MCF 10A (cell line): ENCODE measurements at regions not wholly inside any gene's neighbourhood (a gene's known extent, or its start where the extent isn't known, plus 50 kb on each side); places are given as distances from the start of the nearest gene placed in this dataset.

Experiments
- BruUV-seq: library from RNA; stranded (reverse); fragments of 400-500 nt; replicated peaks from 2 replicates; lab custom pipeline; 2021; lab: Mats Ljungman, UMichigan
- CTCF ChIA-PET: fragments of 300-600 bp; sonication (Branson Sonifier 250); formaldehyde crosslinking; extraction: SDS; loops from one replicate; lab custom pipeline; 2021; ENCODE audit warnings: antibody characterized with exemption, inconsistent platforms; lab: Yijun Ruan, JAX
- POLR2A ChIA-PET: fragments of 300-600, 350-650 bp; sonication (Branson Sonifier 250); formaldehyde crosslinking; extraction: SDS; loops from one replicate; lab custom pipeline; 2020; ENCODE audit warnings: antibody characterized with exemption, inconsistent platforms; lab: Yijun Ruan, JAX
- DNase-seq: peaks from one replicate; pipeline ENCODE4 v3.0.0-alpha.2; 2018; ENCODE audit not compliant: unreplicated experiment
- H3K27ac Mint-ChIP-seq: one replicate; pipeline ENCODE4 v1.8.0; 2022; ENCODE audit warnings: mild to moderate bottlenecking, low read depth, mixed read lengths; ENCODE audit not compliant: unreplicated experiment
- H3K27me3 Mint-ChIP-seq: one replicate; pipeline ENCODE4 v1.8.0; 2022; ENCODE audit warnings: mixed read lengths; ENCODE audit not compliant: insufficient read depth, unreplicated experiment
- H3K36me3 Mint-ChIP-seq: one replicate; pipeline ENCODE4 v1.8.0; 2022; ENCODE audit warnings: mild to moderate bottlenecking, moderate library complexity, mixed read lengths; ENCODE audit not compliant: insufficient read depth, unreplicated experiment
- H3K4me1 Mint-ChIP-seq: one replicate; pipeline ENCODE4 v1.8.0; 2022; ENCODE audit warnings: mixed read lengths; ENCODE audit not compliant: insufficient read depth, unreplicated experiment
- H3K4me3 Mint-ChIP-seq: one replicate; pipeline ENCODE4 v1.8.0; 2022; ENCODE audit warnings: mild to moderate bottlenecking, moderate library complexity, mixed read lengths; ENCODE audit not compliant: unreplicated experiment
- H3K9me3 Mint-ChIP-seq: one replicate; pipeline ENCODE4 v1.8.0; 2022; ENCODE audit warnings: mixed read lengths; ENCODE audit not compliant: unreplicated experiment
- CTCF ChIP-seq: fragments of 200-600 bp; IDR thresholded peaks from one replicate; pipeline ENCODE4 v1.8.0; 2022; ENCODE audit warnings: antibody characterized with exemption, mild to moderate bottlenecking; ENCODE audit not compliant: unreplicated experiment
- intact Hi-C: fragments of 100-400 bp; cut with micrococcal nuclease; formaldehyde crosslinking; loops from 2 replicates; pipeline ENCODE4 v1.14.1; 2022

DNA sequence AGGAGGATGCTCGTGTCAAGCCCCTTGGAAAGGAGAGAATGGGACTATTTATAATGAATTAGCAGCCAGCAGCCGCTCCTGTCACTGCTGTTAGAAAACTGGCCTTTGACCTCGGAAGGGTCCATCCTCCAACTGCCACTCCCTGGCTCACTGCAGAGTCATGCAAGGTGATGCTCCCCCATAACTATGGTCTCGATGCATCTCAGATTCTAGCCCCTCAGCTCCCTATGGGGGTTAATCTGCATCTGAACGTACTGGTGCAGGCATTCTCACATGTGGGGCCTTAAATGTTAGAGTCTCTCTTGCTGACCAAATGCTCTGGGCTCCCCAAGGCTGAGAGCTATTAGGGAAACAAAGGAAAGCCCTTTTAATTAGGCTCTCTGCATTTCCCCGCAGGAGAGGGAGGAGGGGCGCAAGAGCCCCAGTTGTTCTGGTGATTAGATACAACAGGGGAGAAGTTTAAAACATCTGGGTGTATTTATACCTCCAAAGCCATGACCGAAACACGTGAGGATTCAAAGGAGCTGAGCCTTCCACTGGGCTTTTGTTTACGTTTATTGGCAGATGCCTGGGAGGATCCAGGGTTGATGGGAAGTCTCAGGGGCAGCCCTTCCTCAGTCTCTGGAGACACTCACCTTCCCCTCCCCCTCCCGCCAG, 182.5 kb downstream of the OPA1 start:
- ChIA-PET POLR2A (interaction anchor here (1.2 kb wide), 1 partner anchor 9 kb away, joined by 3 read pairs; no protein-coding TSS in a partner anchor), CTCF (interaction anchor here (1.5 kb wide), 1 partner anchor 568 kb away, joined by 6 read pairs; no protein-coding TSS in a partner anchor)
- Mint-ChIP-seq H3K9me3 (no peaks in the 10 kb centered on the region), H3K27ac (no peak overlapping the region), H3K36me3 (peaks cover 2% of the 10 kb centered on the region), H3K4me3 (no peak overlapping the region), H3K27me3 (peaks cover 4% of the 10 kb centered on the region), H3K4me1 (peaks cover 2% of the 10 kb centered on the region)
- BruUV-seq = no TSS peak
- intact Hi-C loops = no loop called here
- no peak for TF ChIP-seq CTCF
- DNase-seq = no peak

DNA sequence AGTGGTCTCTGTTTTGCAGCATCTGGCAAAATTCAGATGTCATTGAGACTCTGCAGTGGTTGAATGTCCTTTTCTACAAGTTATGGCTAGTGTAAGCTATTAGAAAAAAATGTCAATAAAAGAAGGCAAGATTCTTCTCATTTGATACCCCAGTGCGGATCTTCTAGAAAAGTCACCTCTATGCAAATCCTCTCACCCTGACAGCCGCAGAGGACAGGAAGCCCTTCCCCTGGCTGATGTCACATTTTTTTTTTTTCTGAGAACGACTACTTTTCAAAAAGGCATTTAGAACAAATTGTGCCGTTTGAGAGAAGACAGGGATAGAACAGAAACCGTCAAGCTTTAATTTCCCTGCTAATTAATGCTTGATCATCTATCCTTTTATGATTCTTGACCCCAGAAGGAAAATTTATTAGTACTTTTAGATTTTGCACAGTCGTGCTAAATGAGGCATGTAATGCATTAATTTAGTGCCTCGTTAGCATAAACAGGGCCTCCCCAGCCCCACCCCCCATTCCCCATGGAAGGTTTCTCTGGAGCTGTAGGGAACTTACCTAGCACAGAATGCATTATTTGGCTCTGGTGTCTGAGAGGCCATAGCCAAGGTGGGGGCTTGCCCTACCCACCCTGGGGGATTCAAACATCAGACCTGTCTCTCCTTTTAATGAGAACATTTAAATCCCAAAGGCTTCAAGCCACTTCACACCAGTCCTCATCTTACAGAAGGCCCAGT, 183.8 kb downstream of the OPA1 start:
- Mint-ChIP-seq H3K36me3 (peaks cover 6% of the 10 kb centered on the region), H3K4me3 (no peak overlapping the region), H3K4me1 (peaks cover 14% of the 10 kb centered on the region), H3K9me3 (no peaks in the 10 kb centered on the region), H3K27ac (no peak overlapping the region), H3K27me3 (peaks cover 10% of the 10 kb centered on the region)
- BruUV-seq = no TSS peak
- ChIA-PET CTCF (interaction anchor here (1.2 to 1.5 kb wide), 2 partner anchors 539 to 567 kb away, joined by 5 to 11 read pairs; no protein-coding TSS in a partner anchor), POLR2A (interaction anchor here (1.2 kb wide), 2 partner anchors 10 to 546 kb away, joined by 3 to 5 read pairs; no protein-coding TSS in a partner anchor)
- no peak for DNase-seq
- no peak for TF ChIP-seq CTCF
- intact Hi-C loops = no loop called here

- ChIA-PET POLR2A (interaction anchor here (4.3 kb wide), 1 partner anchor 539 kb away, joined by 55 read pairs; no protein-coding TSS in a partner anchor), CTCF (interaction anchor here (0.6 to 8.3 kb wide), 4 partner anchors 538 to 880 kb away, joined by 5 to 107 read pairs (median 30); no protein-coding TSS in a partner anchor)
- TF ChIP-seq CTCF = no peak
- peaks cover 10% of the 10 kb centered on the region for H3K27me3 Mint-ChIP-seq
- H3K4me3 Mint-ChIP-seq = no peak overlapping the region
- peaks cover 22% of the 10 kb centered on the region for H3K4me1 Mint-ChIP-seq
- H3K36me3 Mint-ChIP-seq = peaks cover 6% of the 10 kb centered on the region
- intact Hi-C loops = no loop called here
- no peaks in the 10 kb centered on the region for H3K9me3 Mint-ChIP-seq
- no peak overlapping the region for H3K27ac Mint-ChIP-seq
- DNase-seq = no peak
- no TSS peak for BruUV-seq
Observed at GRCh38 chr3:193777524-193777923, 184.5 kb downstream of the OPA1 start.

DNA sequence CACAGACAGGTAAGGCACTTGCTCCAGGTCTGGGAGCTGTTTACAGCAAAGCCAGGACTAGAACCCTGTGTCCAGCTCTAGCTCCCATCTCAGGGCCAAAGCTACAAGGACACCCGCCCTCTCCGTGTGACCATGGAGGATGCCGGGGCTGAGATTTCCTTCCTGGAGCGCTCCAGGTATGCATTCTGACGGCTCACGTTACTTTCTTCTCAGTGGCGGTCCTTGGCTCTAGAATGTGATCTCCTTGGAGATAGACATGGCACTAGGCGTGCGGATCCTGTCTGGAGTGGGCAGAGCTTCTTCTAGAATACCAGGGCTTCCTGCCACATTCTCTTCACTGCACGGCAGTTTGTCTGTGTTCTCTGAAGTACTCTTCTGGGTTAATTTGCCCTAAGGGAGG, 185.7 kb downstream of the OPA1 start:
- Mint-ChIP-seq H3K9me3 (no peaks in the 10 kb centered on the region), H3K36me3 (peaks cover 6% of the 10 kb centered on the region), H3K27me3 (peaks cover 10% of the 10 kb centered on the region), H3K4me3 (no peak overlapping the region), H3K27ac (no peak overlapping the region), H3K4me1 (peaks cover 33% of the 10 kb centered on the region)
- CTCF ChIA-PET = interaction anchor here (0.6 to 8.3 kb wide), 12 partner anchors 12 to 566 kb away, joined by 3 to 107 read pairs (median 4); no protein-coding TSS in a partner anchor
- POLR2A ChIA-PET = interaction anchor here (1.0 to 9.1 kb wide), 5 partner anchors 52 to 544 kb away, joined by 4 to 161 read pairs (median 31); partner anchors contain the start of gene HES1
- no TSS peak for BruUV-seq
- intact Hi-C loops = no loop called here
- DNase-seq = no peak
- TF ChIP-seq CTCF = no peak
